Heart right ventricle (tissue), 16 donors: ENCODE measurements at regions not wholly inside any gene's neighbourhood (a gene's known extent, or its start where the extent isn't known, plus 50 kb on each side); places are given as distances from the start of the nearest gene placed in this dataset.

Source experiments
- ATAC-seq, 8 donors: fragments of 200-7000 bp; cut with Tn5 transposase; one replicate each; pipeline ENCODE4 v1.9.1; 2020; ENCODE audit warnings: mild to moderate bottlenecking in 8 of 8, moderate library complexity in 8 of 8, moderate number of reproducible peaks in 1 of 8
- DNase-seq, 2 donors: peaks; one replicate each; pipeline ENCODE4 v3.0.0-alpha.2; 2020
- H3K27ac ChIP-seq, 10 donors: fragments of 200-600 bp; sonication (generic) in 2 of 10; one replicate each; pipeline versions ENCODE4 v1.5.0 to v1.8.0; 2020 to 2022; ENCODE audit warnings: mild to moderate bottlenecking in 3 of 10
- H3K27me3 ChIP-seq, 7 donors: fragments of 200-600 bp; one replicate each; pipeline ENCODE4 v1.8.0; 2021 to 2022; ENCODE audit warnings: mild to moderate bottlenecking in 2 of 7
- H3K36me3 ChIP-seq, 9 donors: fragments of 200-600 bp; sonication (generic) in 1 of 9; one replicate each; pipeline versions ENCODE4 v1.5.0 to v1.8.0; 2020 to 2022; ENCODE audit warnings: mild to moderate bottlenecking in 2 of 9
- H3K4me1 ChIP-seq, 9 donors: fragments of 200-600 bp; sonication (generic) in 1 of 9; one replicate each; pipeline versions ENCODE4 v1.5.0 to v1.8.0; 2020 to 2022; ENCODE audit warnings: mild to moderate bottlenecking in 4 of 9
- H3K4me3 ChIP-seq, 10 donors: fragments of 200-600 bp; sonication (generic) in 2 of 10; one replicate each; pipeline versions ENCODE4 v1.5.0 to v1.8.0; 2020 to 2022; ENCODE audit warnings: mild to moderate bottlenecking in 7 of 10, moderate library complexity in 2 of 10
- H3K9me3 ChIP-seq, 11 donors: fragments of 200-600 bp in 10 of 11; sonication (generic) in 2 of 11; one replicate each; pipeline versions ENCODE4 v1.5.0 to v1.8.0; 2013 to 2022; ENCODE audit warnings: mild to moderate bottlenecking in 2 of 11, control low read depth in 1 of 11, moderate library complexity in 1 of 11
- CTCF ChIP-seq, 9 donors: fragments of 200-600 bp; sonication (generic) in 2 of 9; IDR thresholded peaks; one replicate each; pipeline versions ENCODE4 v1.5.0 to v1.8.0; 2021 to 2022; ENCODE audit warnings: antibody characterized with exemption in 9 of 9, mild to moderate bottlenecking in 5 of 9, moderate library complexity in 1 of 9
- WGBS, 2 donors: extraction: QIAGEN DNeasy Blood & Tissue Kit; methylation state at CpG; one replicate each; pipeline ENCODE4 v1.1.7; 2013; ENCODE audit warnings: inconsistent platforms in 1 of 2; 5-methylcytosine and 5-hydroxymethylcytosine counted together
- intact Hi-C, 10 donors: fragments of 100-400 bp; cut with DNase I; formaldehyde crosslinking; loops; one replicate each; pipeline versions ENCODE4 v1.11.1 to v1.14.2; 2022
- donor health status: Arrhythmogenic right ventricular cardiomyopathy.
- donor health status: ischemic (EF 13 %, LVEDD 7.1; RV severe dilation, severe dysfunction).
- donor health status: healthy with polysubstance abuse.
- donor health status: DM: no; HTN: yes; CAD: no.
- donor health status: DM: no; HTN: no; CAD: no.
- donor health status: ischemic (EF 25% LVEDD 6.9; RV normal size, moderate dysfunction).
- donor health status: ischemic (EF 25% LVEDD 5.7; RV mildly dilated, moderate dysfunction).
- donor health status: healthy.
- donor health status: DM: yes; HTN: yes; CAD: no.
- donor health status: Ischemic cardiomyopathy.
- donor health status: ischemic (EF 35%, LVEDD 5.7; RV mildly dilated, moderate dysfunction).
- donor health status: nonischemic (EF 11% LVEDD 7.7; RV severe dilation, severe dysfunction).
- donor health status: DM: yes; HTN: yes; CAD: no.
- donor health status: PGD.
- donor health status: ischemic (EF 29% LVEDD 5.4; RV normal size, mild dysfunction).
- donor health status: nonischemic (EF 23%, LVEDD 6.1; RV moderate dilation, normal function).

GRCh38 chr5:12845549-12846159 lies 941.4 kb upstream of the CTNND2 start:
- H3K27me3 ChIP-seq: no peaks in the 10 kb centered on the region
- WGBS, 2 donors: 71 to 75% methylated on average over 5 of the region's 5 CpGs
- ATAC-seq (no peak), DNase-seq (no peak)
- TF ChIP-seq CTCF (IDR thresholded peaks at IDR 0.05): no peak
- no peak overlapping the region for H3K27ac ChIP-seq
- no peaks in the 10 kb centered on the region for H3K36me3 ChIP-seq
- H3K9me3 ChIP-seq: peaks cover 0 to 6% (median 0%) of the 10 kb centered on the region in 11 donors
- no peak overlapping the region for H3K4me3 ChIP-seq
- intact Hi-C loops: no loop called here
- no peaks in the 10 kb centered on the region for H3K4me1 ChIP-seq

GRCh38 chr5:12840972-12841371 lies 936.7 kb upstream of the CTNND2 start:
- 45 to 48% methylated on average over 4 of the region's 4 CpGs for WGBS, 2 donors
- intact Hi-C loops: no loop called here
- ATAC-seq: no peak

GRCh38 chr5:12837592-12837991 lies 933.3 kb upstream of the CTNND2 start:
- Histone ChIP-seq H3K27me3 (no peaks in the 10 kb centered on the region), H3K27ac (no peak overlapping the region), H3K4me3 (no peak overlapping the region), H3K9me3 (peaks cover 0 to 11% (median 0%) of the 10 kb centered on the region in 11 donors), H3K36me3 (no peaks in the 10 kb centered on the region), H3K4me1 (no peaks in the 10 kb centered on the region)
- ATAC-seq (no peak), DNase-seq (no peak)
- 71 to 74% methylated on average over 5 of the region's 5 CpGs for WGBS, 2 donors
- intact Hi-C loops: no loop called here
- no peak for TF ChIP-seq CTCF (IDR thresholded peaks at IDR 0.05)

More at GRCh38 chr5:12840972-12841371, 936.7 kb upstream of the CTNND2 start:
- Histone ChIP-seq H3K36me3 (no peaks in the 10 kb centered on the region), H3K27ac (no peak overlapping the region), H3K27me3 (no peaks in the 10 kb centered on the region), H3K4me3 (no peak overlapping the region), H3K9me3 (peaks cover 0 to 6% (median 0%) of the 10 kb centered on the region in 11 donors), H3K4me1 (no peaks in the 10 kb centered on the region)
- DNase-seq: no peak
- TF ChIP-seq CTCF (IDR thresholded peaks at IDR 0.05): no peak

GRCh38 chr5:12825163-12825562 lies 920.9 kb upstream of the CTNND2 start:
- intact Hi-C loops: no loop called here
- H3K9me3 ChIP-seq: peaks cover 0 to 53% (median 16%) of the 10 kb centered on the region in 11 donors
- H3K4me3 ChIP-seq: no peak overlapping the region
- 68 to 72% methylated on average over 2 of the region's 2 CpGs for WGBS, 2 donors
- no peaks in the 10 kb centered on the region for H3K4me1 ChIP-seq
- H3K36me3 ChIP-seq: no peaks in the 10 kb centered on the region
- no peak for TF ChIP-seq CTCF (IDR thresholded peaks at IDR 0.05)
- H3K27ac ChIP-seq: no peak overlapping the region
- no peak for ATAC-seq
- no peaks in the 10 kb centered on the region for H3K27me3 ChIP-seq
- DNase-seq: no peak
